Left lung (tissue), 4 donors: ENCODE measurements at regions not wholly inside any gene's neighbourhood (a gene's known extent, or its start where the extent isn't known, plus 50 kb on each side); places are given as distances from the start of the nearest gene placed in this dataset.

Experiments
- ATAC-seq: fragments of 200-7000 bp; cut with Tn5 transposase; one replicate; pipeline ENCODE4 v1.9.1; 2020; ENCODE audit warnings: moderate library complexity
- DNase-seq, 4 donors: peaks; one replicate each; pipeline ENCODE4 v3.0.0-alpha.2; 2013 to 2020
- H3K27ac ChIP-seq, 2 donors: fragments of 200-600 bp; sonication (generic) in 1 of 2; one replicate each; pipeline versions ENCODE4 v1.5.0 to v1.8.0; 2020 to 2021
- H3K27me3 ChIP-seq, 2 donors: fragments of 200-600 bp; sonication (generic) in 1 of 2; one replicate each; pipeline versions ENCODE4 v1.5.0 to v1.8.0; 2020 to 2021
- H3K36me3 ChIP-seq, 2 donors: fragments of 200-600 bp; sonication (generic) in 1 of 2; one replicate each; pipeline versions ENCODE4 v1.5.0 to v1.8.0; 2020 to 2021
- H3K4me1 ChIP-seq, 2 donors: fragments of 200-600 bp; one replicate each; pipeline ENCODE4 v1.8.0; 2021
- H3K4me3 ChIP-seq, 2 donors: fragments of 200-600 bp; sonication (generic) in 1 of 2; one replicate each; pipeline versions ENCODE4 v1.5.0 to v1.8.0; 2020 to 2021; ENCODE audit warnings: mild to moderate bottlenecking in 1 of 2
- H3K9me3 ChIP-seq, 2 donors: fragments of 200-600 bp; sonication (generic) in 1 of 2; one replicate each; pipeline versions ENCODE4 v1.5.0 to v1.8.0; 2020 to 2021
- intact Hi-C, 2 donors: fragments of 100-400 bp; cut with DNase I; formaldehyde crosslinking; loops; one replicate each; pipeline versions ENCODE4 v1.11.2 to v1.14.2; 2022
- TF ChIP-seq, protein P1 (sequence below), 2 donors: fragments of 200-600 bp; sonication (generic) in 1 of 2; IDR thresholded peaks; one replicate each; pipeline versions ENCODE4 v1.5.0 to v1.8.0; 2021; ENCODE audit warnings: antibody characterized with exemption in 2 of 2
- donor health status: DM: no; HTN: yes; CAD: no.
- donor health status: DM: no; HTN: no; CAD: no.

DNA sequence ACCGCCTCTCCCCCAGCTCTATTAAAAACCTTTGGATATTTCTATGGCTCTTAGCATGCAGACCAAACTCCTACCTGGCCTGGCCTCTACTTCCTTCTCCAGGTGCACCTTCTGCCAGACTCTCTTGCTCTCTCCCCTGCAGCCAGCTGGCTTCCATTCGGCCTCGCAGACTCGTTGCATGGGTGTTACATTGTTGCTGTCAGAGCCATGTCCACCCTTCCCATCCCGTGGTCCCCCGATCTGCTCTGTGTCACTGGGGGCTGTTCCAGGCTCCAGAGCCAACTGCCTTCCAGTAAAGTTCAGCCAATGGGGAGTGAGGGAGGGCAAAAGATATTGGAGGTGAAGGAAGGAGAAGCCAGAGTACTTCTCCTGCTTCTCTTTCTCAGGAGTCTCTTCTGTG lies 112.5 kb upstream of the LGALSL start:
- H3K4me1 ChIP-seq = no peaks in the 10 kb centered on the region
- TF ChIP-seq, protein P1, sequence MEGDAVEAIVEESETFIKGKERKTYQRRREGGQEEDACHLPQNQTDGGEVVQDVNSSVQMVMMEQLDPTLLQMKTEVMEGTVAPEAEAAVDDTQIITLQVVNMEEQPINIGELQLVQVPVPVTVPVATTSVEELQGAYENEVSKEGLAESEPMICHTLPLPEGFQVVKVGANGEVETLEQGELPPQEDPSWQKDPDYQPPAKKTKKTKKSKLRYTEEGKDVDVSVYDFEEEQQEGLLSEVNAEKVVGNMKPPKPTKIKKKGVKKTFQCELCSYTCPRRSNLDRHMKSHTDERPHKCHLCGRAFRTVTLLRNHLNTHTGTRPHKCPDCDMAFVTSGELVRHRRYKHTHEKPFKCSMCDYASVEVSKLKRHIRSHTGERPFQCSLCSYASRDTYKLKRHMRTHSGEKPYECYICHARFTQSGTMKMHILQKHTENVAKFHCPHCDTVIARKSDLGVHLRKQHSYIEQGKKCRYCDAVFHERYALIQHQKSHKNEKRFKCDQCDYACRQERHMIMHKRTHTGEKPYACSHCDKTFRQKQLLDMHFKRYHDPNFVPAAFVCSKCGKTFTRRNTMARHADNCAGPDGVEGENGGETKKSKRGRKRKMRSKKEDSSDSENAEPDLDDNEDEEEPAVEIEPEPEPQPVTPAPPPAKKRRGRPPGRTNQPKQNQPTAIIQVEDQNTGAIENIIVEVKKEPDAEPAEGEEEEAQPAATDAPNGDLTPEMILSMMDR (IDR thresholded peaks at IDR 0.05) = no peak
- no peak overlapping the region for H3K27ac ChIP-seq
- no peaks in the 10 kb centered on the region for H3K36me3 ChIP-seq
- H3K27me3 ChIP-seq = no peaks in the 10 kb centered on the region
- ATAC-seq = no peak
- H3K4me3 ChIP-seq = no peak overlapping the region
- H3K9me3 ChIP-seq = no peaks in the 10 kb centered on the region
- DNase-seq = no peak
- intact Hi-C loops = loop anchor here in 1 of 2 donors (10.0 kb wide), 1 partner anchor 143 kb away; no protein-coding TSS in a partner anchor

DNA sequence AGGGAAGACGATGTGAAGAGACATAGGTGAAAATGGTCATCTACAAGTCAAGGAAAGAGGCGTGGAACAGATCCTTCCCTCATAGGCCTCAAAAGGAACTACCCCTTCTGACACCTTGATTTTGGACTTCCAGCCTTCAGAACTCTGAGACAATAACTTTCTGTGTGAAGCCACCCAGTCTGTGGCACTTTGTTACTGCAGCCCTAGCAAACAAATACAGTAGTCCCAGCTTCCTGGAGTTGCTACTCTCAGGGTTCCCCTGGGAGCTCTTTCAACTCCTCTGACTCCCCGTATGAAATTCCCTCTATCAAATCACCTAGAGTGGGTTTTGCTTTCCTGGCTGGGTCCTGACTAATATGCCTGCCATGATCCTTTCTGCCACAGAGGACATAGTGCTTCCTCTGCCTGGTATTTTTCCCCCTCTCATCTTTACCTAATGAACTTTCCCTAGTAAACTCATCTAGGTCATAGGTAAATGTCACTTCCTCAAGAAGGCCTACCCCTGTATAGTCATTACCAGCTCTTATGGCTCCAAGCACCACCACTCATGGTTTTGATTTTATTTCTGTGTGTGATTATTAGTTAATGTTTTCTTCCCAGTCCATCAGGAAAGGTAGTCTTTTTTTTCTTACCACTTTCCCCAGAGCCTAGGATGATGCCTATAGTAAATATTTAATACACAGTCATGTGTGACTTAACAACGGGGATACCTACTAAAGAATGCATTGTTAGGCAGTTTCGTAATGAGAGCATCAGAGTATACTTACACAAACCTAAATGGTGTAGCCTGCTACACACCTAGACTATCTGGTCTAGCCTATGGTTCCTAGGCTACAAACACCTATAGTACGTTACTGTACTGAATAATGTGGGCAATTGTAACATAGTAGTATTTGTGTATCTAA lies 111.5 kb upstream of the LGALSL start:
- Histone ChIP-seq H3K27ac (no peak overlapping the region), H3K4me3 (no peak overlapping the region), H3K9me3 (no peaks in the 10 kb centered on the region), H3K27me3 (no peaks in the 10 kb centered on the region), H3K4me1 (no peaks in the 10 kb centered on the region), H3K36me3 (no peaks in the 10 kb centered on the region)
- TF ChIP-seq, protein P1 (IDR thresholded peaks at IDR 0.05) = no peak
- no peak for DNase-seq
- intact Hi-C loops = loop anchor here in 1 of 2 donors (10.0 kb wide), 1 partner anchor 142 kb away; no protein-coding TSS in a partner anchor
- ATAC-seq = no peak

DNA sequence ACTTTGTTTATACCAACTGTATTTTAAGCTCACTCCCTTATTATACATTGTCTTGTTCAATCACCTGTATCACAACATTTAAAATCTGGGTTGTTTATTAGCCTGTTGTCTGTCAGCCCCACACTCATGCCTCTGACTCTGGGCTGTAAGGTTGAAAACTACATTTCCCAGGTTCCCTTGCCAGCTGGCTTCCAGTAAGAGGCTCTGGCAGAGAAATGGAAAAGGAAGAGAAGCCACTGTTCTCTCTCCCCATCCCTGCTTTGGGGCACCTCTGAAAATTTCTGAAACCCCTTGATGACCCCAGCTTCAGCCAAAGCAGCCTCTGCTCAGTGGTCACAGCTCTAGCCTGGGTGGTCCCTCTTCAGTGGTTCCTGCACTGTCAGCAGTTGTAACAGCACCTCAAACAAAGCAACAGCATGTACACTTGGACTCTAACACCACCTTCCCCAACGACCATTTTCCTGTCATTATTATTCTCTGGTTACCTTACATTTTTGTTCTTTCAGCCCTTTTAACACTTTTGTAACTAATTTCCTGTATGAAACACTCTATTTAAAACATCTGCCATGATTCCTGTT lies 108.9 kb upstream of the LGALSL start:
- no peaks in the 10 kb centered on the region for H3K9me3 ChIP-seq
- H3K27ac ChIP-seq = no peak overlapping the region
- no peak for DNase-seq
- H3K4me1 ChIP-seq = no peaks in the 10 kb centered on the region
- H3K4me3 ChIP-seq = no peak overlapping the region
- no peak for ATAC-seq
- no peaks in the 10 kb centered on the region for H3K36me3 ChIP-seq
- TF ChIP-seq, protein P1 (IDR thresholded peaks at IDR 0.05) = no peak
- H3K27me3 ChIP-seq = no peaks in the 10 kb centered on the region
- intact Hi-C loops = loop anchor here in 1 of 2 donors (10.0 kb wide), 1 partner anchor 140 kb away; no protein-coding TSS in a partner anchor

DNA sequence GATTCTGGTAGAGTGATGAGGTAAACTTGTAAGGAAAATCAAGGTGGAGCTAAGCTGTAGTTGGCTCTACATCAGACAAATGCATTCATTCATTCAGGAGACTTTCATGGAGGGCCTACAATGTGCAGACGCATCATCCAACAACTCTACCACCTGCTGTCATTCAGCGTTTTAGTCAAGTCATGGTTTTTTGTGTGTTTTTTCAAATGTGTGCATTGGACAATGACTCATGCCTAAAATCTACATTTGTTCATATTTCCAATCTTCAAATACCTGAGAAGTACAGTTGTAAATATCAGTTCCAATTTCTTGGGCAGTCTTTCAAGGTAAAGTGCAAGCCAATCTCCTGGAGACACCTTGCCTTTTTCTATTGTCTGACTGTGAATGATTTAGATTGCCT lies 108.0 kb upstream of the LGALSL start:
- DNase-seq = no peak
- ATAC-seq = no peak
- Histone ChIP-seq H3K4me1 (no peaks in the 10 kb centered on the region), H3K27ac (no peak overlapping the region), H3K9me3 (no peaks in the 10 kb centered on the region), H3K27me3 (no peaks in the 10 kb centered on the region), H3K4me3 (no peak overlapping the region), H3K36me3 (no peaks in the 10 kb centered on the region)
- TF ChIP-seq, protein P1 (IDR thresholded peaks at IDR 0.05) = no peak
- intact Hi-C loops = loop anchor here in 1 of 2 donors (10.0 kb wide), 1 partner anchor 139 kb away; no protein-coding TSS in a partner anchor
